GM19452 (cell line): ENCODE measurements at regions not wholly inside any gene's neighbourhood (a gene's known extent, or its start where the extent isn't known, plus 50 kb on each side); places are given as distances from the start of the nearest gene placed in this dataset.

ENCODE experiments used
- ATAC-seq: cut with Tn5 transposase; IDR thresholded peaks from one replicate; pipeline ENCODE4 v1.9.1; 2021; ENCODE audit not compliant: unreplicated experiment

DNA sequence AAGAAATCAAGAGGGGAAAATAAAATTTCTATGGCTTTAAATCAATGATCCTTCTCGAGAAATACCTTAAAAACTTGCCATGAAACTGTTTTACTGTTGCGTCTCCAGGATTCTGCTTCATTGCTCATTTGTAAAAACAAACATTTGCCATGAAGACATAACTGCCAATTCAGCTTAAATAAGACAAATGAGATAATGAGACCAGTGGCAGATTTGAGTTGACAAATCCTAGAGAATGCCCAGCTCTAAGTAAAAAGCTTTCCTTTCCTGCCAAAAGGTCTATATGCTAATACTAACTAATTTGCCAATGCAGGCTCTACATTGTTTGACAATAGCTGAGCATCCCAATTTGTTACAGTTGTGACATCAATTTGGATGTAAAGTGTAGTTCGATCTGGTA, 400.5 kb upstream of the PCDH9 start:
- no peak for ATAC-seq

- ATAC-seq, result no peak
Measured at GRCh38 chr13:67623630-67624029, 393.5 kb upstream of the PCDH9 start.

GRCh38 chr13:67620665-67621064, 390.5 kb upstream of the PCDH9 start:
- ATAC-seq, result no peak

GRCh38 chr13:67619995-67620380, 389.9 kb upstream of the PCDH9 start:
- no peak for ATAC-seq

- ATAC-seq, result no peak
Measured at GRCh38 chr13:67619351-67619994, 389.3 kb upstream of the PCDH9 start.

DNA sequence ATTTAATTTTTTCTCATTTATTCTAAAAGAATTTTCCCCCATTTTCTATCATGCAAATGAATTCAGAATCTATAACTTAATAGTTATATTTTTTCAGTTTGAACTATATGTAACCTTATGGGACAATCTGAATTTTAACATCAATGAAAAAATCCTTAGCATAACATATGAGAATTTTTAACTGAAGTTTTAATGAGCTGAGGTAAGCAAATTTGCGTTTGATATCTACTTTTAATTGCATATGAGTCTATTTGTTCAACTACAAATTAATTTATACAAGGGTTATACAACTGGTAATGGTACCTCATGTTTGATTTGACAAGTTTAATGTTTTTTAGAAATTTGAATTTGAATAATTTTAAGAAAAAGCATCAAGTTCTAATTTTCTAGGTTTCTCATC, 384.4 kb upstream of the PCDH9 start:
- ATAC-seq, result no peak

- no peak for ATAC-seq
Measured at GRCh38 chr13:67614013-67614412, 383.9 kb upstream of the PCDH9 start.

DNA sequence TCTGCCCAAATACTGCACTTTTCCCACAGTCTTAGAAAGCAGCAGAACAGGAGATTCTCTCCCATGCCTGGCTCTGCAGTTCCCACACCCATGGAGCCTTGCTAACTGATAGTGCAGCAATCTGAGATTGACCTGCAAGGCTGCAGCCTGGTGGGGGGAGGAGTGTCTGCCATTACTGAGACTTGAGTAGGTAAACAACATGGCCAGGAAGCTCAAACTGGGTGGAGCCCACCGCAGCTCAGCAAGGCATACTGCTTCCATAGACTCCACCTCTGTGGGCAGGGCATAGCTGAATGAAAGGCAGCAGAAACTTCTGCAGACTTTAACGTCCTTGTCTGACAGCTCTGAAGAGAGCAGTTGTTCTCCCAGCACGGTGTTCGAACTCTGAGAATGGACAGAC, 358.5 kb upstream of the PCDH9 start:
- ATAC-seq, result no peak

GRCh38 chr13:67577361-67577760, 347.2 kb upstream of the PCDH9 start:
- ATAC-seq, result no peak

GRCh38 chr13:67574320-67575233, 344.4 kb upstream of the PCDH9 start:
- no peak for ATAC-seq

- ATAC-seq, result no peak
Measured at GRCh38 chr13:67568205-67568604, 338.1 kb upstream of the PCDH9 start.

DNA sequence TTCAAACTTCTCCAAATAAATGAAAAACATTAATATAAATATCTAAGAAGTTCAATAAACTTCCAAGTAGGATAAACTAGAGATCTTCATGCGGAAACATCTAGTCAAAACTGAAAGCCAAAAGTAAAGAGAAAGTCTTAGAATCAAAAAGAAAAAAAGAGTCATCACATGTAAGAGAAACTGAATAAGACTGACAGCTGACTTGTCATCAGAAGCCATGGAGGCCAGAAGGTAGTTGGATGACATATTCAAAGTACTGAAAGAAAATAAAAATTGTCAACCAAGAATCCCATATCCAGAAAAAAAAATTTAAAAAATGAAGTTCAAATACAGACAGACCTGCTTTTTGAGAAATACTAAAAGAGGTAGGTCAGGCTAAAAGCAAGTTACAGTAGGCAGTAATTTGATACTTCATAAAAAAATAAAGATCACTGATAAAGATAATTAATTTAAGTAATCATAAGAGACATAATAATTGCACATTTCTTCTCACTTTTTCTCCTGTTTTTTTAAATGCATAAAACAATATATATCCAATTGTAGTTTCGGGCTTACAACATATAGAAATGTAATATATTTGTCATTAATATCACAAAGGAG, 327.6 kb upstream of the PCDH9 start:
- no peak for ATAC-seq

GRCh38 chr13:67557118-67557517, 327.0 kb upstream of the PCDH9 start:
- ATAC-seq, result no peak

DNA sequence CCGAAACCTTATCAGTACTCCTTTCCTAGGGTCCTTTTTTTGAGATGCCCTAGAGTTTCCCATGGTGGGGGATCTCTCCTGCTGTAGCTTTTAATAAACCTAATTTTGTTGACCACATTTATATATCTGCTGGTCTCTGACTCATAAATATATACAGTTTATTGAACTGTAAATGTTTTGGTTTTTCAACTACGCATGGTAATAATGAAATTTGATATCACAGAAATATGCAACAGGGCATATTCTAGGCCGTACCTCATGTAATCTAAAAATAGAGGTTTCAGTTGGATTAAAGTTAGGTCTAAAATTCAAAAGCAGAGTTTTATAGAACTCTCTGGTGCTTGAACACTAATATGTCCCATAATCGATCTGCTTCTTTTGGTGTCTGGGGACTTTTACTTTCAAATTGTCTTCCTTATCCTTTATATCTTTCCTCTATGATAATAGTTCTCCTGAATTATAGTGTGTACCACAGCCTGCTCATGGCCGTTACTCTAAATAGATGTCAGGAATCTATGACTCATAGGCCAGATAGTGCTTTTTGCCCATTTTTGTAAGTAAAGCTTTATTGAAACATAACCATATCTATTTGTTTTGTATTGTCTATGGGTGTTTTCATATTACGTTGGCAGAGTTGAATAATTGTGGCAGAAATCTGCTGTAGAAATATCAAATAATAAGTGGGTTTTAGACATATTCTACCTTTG, 324.8 kb upstream of the PCDH9 start:
- ATAC-seq, result no peak

DNA sequence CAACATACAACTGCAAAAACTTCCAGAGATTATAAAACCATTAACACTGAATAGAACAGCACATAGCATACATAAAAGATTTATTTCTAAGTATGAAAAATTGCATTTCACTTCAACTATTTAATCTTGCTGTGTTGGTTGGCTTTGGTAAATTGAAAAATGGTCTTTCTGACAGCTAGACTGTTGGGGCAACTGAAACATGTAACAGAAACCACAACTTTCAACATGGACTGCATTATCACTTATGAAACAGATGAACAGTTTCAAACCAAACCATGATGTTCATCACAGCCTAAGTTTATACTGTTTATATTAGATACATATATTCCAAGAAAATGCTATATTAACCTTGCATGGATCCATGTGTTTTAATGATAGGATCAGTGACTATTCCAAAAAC, 324.1 kb upstream of the PCDH9 start:
- no peak for ATAC-seq

DNA sequence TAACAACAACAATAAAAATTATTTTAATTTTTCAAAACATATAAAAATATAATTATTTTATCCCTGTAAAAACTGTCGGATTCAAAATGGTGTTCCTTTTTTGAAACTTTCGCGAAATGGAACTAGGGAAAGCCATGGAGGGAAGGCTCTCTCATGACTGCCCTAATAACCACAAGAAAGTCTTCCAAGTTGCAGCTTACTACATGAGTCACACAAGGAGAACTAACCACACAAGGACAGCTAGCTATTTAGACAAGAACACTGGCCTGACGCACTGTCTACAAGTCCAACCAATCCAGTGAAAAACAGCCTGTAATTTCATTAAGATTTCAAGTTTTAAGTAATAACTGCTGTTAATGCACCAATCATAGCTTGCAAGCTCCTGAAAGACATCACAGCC, 319.2 kb upstream of the PCDH9 start:
- ATAC-seq, result no peak

GRCh38 chr13:67538906-67539305, 308.8 kb upstream of the PCDH9 start:
- no peak for ATAC-seq

DNA sequence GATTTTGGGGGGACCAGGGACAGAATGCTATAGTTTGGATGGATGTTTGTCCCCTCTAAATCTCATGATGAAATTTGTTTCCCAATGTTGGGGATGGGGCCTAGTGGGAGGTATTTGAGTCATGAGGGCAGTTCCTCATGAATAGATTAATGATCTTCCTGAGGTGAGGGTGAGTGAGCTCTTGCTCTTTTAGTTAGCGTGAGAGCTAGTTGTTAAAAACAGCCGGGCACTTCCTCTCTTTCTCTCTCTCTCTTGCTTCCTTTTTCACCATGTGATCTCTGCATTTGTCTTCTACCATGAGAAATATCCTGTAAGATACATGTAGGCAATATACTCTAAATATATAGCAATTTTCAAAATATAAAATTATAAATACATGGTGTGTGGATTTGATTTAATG, 290.8 kb upstream of the PCDH9 start:
- ATAC-seq, result no peak

GRCh38 chr13:67519356-67519755, 289.2 kb upstream of the PCDH9 start:
- ATAC-seq, result no peak

DNA sequence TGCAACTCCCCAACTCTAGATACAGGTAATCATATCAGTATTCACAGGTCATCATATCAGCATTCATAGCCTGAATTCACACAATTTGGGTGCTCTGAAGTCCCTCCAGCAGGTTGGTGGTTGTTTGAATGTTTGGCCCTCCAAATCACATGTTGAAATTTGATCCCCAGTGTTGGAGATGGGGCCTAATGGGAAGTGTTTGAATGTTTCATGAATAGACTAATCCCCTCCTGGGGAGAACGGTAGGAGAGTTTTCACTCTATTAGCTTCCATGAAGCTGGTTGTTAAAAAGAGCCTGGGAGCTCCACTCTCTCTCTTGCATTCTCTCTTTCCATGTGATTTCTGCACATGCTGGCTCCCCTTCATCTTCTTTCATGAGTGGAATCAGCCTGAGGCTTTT, 288.6 kb upstream of the PCDH9 start:
- ATAC-seq, result no peak

DNA sequence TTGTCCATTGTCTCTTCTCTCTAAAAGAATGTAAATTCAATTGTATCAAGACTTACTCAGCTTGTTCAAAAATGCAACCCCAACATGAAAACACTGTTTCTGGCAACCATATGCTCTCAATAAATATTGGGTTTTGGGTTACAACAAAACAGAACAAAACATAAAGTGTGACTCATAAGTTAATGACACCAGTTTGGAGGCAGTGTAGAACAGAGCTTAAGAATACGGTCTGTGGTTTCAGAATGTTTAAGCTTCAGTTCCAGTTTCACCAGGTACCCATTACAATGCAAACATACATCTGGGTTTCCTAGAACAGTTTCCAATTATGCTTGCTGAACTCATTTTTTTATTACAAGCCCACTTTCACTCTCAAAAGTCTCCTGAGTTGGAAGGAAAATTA, 285.8 kb upstream of the PCDH9 start:
- ATAC-seq, result peak; percentile 73

DNA sequence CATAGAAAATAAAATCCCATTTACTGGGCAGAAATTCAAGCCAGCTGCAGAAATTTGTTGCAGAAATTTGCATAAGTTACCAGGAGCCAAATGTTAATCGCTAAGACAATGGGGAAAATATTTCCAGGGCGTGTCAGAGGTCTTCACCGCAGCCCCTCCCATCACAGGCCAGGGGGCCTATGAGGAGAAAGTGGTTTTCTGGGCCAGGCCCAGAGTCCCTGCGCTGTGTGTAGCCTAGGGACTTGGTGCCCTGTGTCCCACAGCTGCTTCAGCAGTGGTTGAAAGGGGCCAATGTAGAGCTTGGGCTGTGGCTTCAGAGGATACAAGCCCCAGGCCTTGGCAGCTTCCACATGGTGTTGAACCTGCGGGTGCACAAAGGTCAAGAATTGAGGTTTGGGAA, 278.9 kb upstream of the PCDH9 start:
- ATAC-seq, result no peak
